ENCODE measurements at regions not wholly inside any gene's neighbourhood (a gene's known extent, or its start where the extent isn't known, plus 50 kb on each side); places are given as distances from the start of the nearest gene placed in this dataset.

GRCh38 chr6:47146431-47147174 lies 104.5 kb upstream of the ADGRF1 start:
- Histone ChIP-seq H3K27ac (no peak overlapping the region), H3K9me3 (no peaks in the 10 kb centered on the region), H3K4me1 (peaks cover 19% of the 10 kb centered on the region), H3K27me3 (ENCODE audit: low read depth) (no peaks in the 10 kb centered on the region), H3K4me3 (no peak overlapping the region), H3K36me3 (no peaks in the 10 kb centered on the region)
- no peak for TF ChIP-seq CTCF (IDR thresholded peaks at IDR 0.05)
- intact Hi-C loops (cut with DNase I), result no loop called here
- DNase-seq (no peak), ATAC-seq (no peak)

DNA sequence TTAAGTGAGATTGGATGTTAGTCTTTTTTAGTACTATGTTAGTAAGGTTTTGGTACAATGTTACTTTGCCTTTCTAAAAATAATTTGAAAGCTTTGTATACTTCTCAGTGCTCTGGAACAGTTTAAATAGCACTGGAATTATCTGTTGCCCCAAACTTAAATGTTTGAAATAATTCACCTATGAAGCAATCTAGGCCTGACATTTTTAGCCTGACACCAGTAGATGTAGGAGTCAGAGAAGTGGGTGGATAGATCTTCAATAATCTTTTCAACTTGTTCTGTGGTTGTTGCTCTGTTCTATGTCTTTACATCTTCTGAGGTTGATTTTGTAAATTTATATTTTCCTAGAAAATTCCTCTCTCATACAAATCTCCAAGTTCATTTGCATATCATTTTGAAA lies 103.1 kb upstream of the ADGRF1 start:
- Histone ChIP-seq H3K27me3 (ENCODE audit: low read depth) (no peaks in the 10 kb centered on the region), H3K36me3 (no peaks in the 10 kb centered on the region), H3K4me1 (peaks cover 19% of the 10 kb centered on the region), H3K9me3 (no peaks in the 10 kb centered on the region), H3K4me3 (no peak overlapping the region), H3K27ac (no peak overlapping the region)
- intact Hi-C loops (cut with DNase I), result no loop called here
- ATAC-seq (no peak), DNase-seq (no peak)
- no peak for TF ChIP-seq CTCF (IDR thresholded peaks at IDR 0.05)

DNA sequence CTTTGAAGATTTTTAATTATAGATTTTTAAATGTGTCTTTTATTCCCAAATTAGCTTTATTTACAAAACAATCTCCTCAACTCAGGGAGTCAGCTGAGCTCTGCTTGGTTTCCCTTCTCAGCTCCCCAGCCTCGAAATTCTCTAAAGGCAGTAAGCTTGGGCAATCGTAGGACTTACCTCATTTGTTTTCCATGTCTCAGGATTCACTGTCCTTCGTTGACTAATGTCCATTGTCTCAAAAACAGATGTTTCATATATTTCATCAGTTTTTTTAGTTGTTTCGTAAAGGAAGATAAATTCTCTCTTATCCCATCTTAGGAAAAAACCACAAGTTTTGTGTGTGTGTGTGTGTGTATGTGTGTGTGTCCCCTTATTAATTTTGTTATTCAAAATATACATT lies 102.2 kb upstream of the ADGRF1 start:
- ATAC-seq (peak in 1 of 2 donors; percentile 39), DNase-seq (no peak)
- Histone ChIP-seq H3K4me3 (no peak overlapping the region), H3K27ac (no peak overlapping the region), H3K9me3 (no peaks in the 10 kb centered on the region), H3K27me3 (ENCODE audit: low read depth) (no peaks in the 10 kb centered on the region), H3K4me1 (peaks cover 19% of the 10 kb centered on the region), H3K36me3 (no peaks in the 10 kb centered on the region)
- TF ChIP-seq CTCF (IDR thresholded peaks at IDR 0.05), result no peak
- intact Hi-C loops (cut with DNase I), result no loop called here

GRCh38 chr6:47141963-47142362 lies 99.8 kb upstream of the ADGRF1 start:
- TF ChIP-seq CTCF (IDR thresholded peaks at IDR 0.05), result no peak
- DNase-seq (no peak), ATAC-seq (no peak)
- Histone ChIP-seq H3K27ac (no peak overlapping the region), H3K27me3 (ENCODE audit: low read depth) (no peaks in the 10 kb centered on the region), H3K36me3 (no peaks in the 10 kb centered on the region), H3K9me3 (no peaks in the 10 kb centered on the region), H3K4me3 (no peak overlapping the region), H3K4me1 (peaks cover 6% of the 10 kb centered on the region)
- intact Hi-C loops (cut with DNase I), result no loop called here

DNA sequence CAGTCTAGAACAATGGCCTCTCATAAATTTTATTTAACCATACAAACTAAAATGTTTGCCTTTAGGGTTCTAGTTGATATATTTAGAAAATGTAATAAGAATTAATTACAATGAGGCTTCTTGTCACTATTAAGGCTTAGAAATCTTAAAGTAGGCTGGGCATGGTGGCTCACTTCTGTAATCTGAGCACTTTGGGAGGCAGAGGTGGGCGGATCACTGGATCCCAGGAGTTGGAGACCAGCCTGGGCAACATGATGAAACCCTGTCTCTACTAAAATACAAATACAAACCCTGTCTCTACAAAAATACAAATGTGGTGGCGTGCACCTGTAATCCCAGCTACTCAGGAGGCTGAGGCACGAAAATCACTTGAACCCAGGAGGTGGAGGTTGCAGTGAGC lies 99.0 kb upstream of the ADGRF1 start:
- Histone ChIP-seq H3K4me3 (no peak overlapping the region), H3K4me1 (no peaks in the 10 kb centered on the region), H3K27me3 (ENCODE audit: low read depth) (no peaks in the 10 kb centered on the region), H3K9me3 (no peaks in the 10 kb centered on the region), H3K36me3 (no peaks in the 10 kb centered on the region), H3K27ac (no peak overlapping the region)
- TF ChIP-seq CTCF (IDR thresholded peaks at IDR 0.05), result no peak
- ATAC-seq (no peak), DNase-seq (no peak)
- intact Hi-C loops (cut with DNase I), result no loop called here

All from lower lobe of right lung (tissue), 2 donors.